Prostate gland (tissue), 2 donors: ENCODE measurements at regions not wholly inside any gene's neighbourhood (a gene's known extent, or its start where the extent isn't known, plus 50 kb on each side); places are given as distances from the start of the nearest gene placed in this dataset.

Experiments used
- POLR2A ChIP-seq: fragments of 450-650 bp; IDR thresholded peaks from one replicate; pipeline ENCODE4 v1.6.1; 2016; ENCODE audit warnings: antibody characterized with exemption, mild to moderate bottlenecking
- TF ChIP-seq, protein P1 (sequence below), 4 experiments: fragments of 200-600 bp in 2 of 4; fragments of 450-650 bp in 2 of 4; sonication (generic) in 2 of 4; IDR thresholded peaks; 1 replicate in 3 of 4; 2 replicates in 1 of 4; pipeline ENCODE4 v1.5.1; 2016 to 2019; ENCODE audit warnings: antibody characterized with exemption in 4 of 4, mild to moderate bottlenecking in 2 of 4, moderate library complexity in 2 of 4

DNA sequence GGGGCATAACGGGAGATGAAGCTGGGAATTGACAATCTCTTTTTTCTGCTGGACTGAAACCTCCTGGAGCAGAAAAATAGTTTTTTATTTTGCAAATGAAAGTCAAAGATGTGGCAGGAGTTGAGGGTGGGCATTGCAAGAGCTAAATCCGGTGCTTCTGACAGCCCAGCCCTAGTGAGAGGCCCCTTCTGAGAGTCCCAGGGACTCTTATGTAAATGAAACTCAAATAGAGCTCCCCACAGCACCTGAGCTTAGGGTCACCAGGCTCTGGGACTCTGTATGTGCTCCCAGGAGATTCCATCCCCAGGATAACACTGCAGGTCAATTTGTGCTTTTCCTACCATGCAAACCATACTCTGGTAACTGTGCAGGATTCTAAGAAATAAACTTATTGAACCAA is 192.8 kb downstream of the ANKRD30B start:
- no peak for TF ChIP-seq POLR2A
- TF ChIP-seq, protein P1, sequence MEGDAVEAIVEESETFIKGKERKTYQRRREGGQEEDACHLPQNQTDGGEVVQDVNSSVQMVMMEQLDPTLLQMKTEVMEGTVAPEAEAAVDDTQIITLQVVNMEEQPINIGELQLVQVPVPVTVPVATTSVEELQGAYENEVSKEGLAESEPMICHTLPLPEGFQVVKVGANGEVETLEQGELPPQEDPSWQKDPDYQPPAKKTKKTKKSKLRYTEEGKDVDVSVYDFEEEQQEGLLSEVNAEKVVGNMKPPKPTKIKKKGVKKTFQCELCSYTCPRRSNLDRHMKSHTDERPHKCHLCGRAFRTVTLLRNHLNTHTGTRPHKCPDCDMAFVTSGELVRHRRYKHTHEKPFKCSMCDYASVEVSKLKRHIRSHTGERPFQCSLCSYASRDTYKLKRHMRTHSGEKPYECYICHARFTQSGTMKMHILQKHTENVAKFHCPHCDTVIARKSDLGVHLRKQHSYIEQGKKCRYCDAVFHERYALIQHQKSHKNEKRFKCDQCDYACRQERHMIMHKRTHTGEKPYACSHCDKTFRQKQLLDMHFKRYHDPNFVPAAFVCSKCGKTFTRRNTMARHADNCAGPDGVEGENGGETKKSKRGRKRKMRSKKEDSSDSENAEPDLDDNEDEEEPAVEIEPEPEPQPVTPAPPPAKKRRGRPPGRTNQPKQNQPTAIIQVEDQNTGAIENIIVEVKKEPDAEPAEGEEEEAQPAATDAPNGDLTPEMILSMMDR (IDR thresholded peaks at IDR 0.05): no peak
